ENCODE measurements at regions not wholly inside any gene's neighbourhood (a gene's known extent, or its start where the extent isn't known, plus 50 kb on each side); places are given as distances from the start of the nearest gene placed in this dataset.

DNA sequence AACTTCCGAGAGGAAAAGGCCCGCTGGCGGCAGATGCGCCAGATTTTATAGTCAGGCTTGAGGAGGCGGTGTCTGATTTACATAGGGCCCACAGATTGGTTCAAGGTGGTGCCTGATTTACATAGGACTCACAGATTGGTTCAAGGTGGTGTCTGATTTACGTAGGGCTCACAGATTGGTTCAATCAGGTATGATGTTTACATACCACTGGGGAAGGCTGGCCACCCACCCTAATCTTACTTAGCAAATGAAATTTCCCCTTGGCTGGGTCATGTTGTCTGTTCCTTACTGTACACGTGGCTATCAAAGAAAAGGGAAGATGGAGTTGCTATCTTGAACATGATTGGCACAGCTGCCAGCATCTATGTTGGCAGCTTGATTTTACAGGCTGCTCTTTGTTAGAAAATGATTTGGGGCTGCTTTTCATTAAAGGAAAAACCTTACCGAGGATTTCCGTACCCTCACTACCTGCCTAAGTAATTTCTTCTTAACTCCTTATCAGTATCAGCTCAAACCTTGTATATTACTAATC is 96.3 kb downstream of the SETD4 start:
- H3K9me3 ChIP-seq (ENCODE audit: control insufficient read depth in 2 of 2, low read length in 2 of 2) = no peaks in the 10 kb centered on the region

GRCh38 chr21:35962917-35963316 is 97.4 kb downstream of the SETD4 start:
- no peaks in the 10 kb centered on the region for H3K36me3 ChIP-seq (ENCODE audit: control insufficient read depth in 2 of 2, insufficient read depth in 2 of 2, low read length in 2 of 2)
- H3K4me1 ChIP-seq (ENCODE audit: control insufficient read depth, insufficient read depth, low read length) = no peaks in the 10 kb centered on the region
- peaks cover 0 to 2% of the 10 kb centered on the region in 2 donors for H3K27me3 ChIP-seq (ENCODE audit: control insufficient read depth in 1 of 2, insufficient read depth in 2 of 2, low read length in 2 of 2)
- H3K9ac ChIP-seq (ENCODE audit: low read length in 2 of 2) = no peak overlapping the region
- H3K27ac ChIP-seq (ENCODE audit: low read length) = no peak overlapping the region
- H3K9me3 ChIP-seq (ENCODE audit: control insufficient read depth in 2 of 2, low read length in 2 of 2) = no peaks in the 10 kb centered on the region
- no peak overlapping the region for H3K4me3 ChIP-seq (ENCODE audit: low read length in 2 of 2)

More for the DNA sequence above, 96.3 kb downstream of the SETD4 start:
- Histone ChIP-seq H3K27me3 (ENCODE audit: control insufficient read depth in 1 of 2, insufficient read depth in 2 of 2, low read length in 2 of 2) (peaks cover 0 to 2% of the 10 kb centered on the region in 2 donors), H3K4me1 (ENCODE audit: control insufficient read depth, insufficient read depth, low read length) (no peaks in the 10 kb centered on the region), H3K9ac (ENCODE audit: low read length in 2 of 2) (no peak overlapping the region), H3K36me3 (ENCODE audit: control insufficient read depth in 2 of 2, insufficient read depth in 2 of 2, low read length in 2 of 2) (no peaks in the 10 kb centered on the region), H3K27ac (ENCODE audit: low read length) (no peak overlapping the region), H3K4me3 (ENCODE audit: low read length in 2 of 2) (no peak overlapping the region)

DNA sequence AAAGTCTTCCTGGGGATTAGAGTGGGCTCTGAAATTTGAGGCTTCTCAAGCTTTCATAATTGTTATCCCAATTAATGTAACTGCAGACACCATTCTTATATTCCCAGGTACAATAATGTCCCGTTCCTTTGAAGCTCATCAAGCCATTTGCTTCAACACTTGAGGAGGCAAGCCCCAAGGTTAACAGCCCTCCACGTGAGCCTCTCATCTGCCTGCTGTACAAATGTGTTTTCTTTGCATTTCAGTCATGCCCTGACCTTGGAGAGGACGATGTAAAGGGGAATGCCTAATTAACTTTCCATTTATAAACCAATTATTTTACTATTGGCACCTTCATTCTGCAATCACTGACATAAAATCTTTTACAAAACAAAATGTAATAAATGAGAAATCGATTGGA is 106.3 kb downstream of the SETD4 start:
- H3K4me3 ChIP-seq (ENCODE audit: low read length in 2 of 2) = no peak overlapping the region
- H3K4me1 ChIP-seq (ENCODE audit: control insufficient read depth, insufficient read depth, low read length) = peaks cover 2% of the 10 kb centered on the region
- no peak overlapping the region for H3K27ac ChIP-seq (ENCODE audit: low read length)
- H3K27me3 ChIP-seq (ENCODE audit: control insufficient read depth in 1 of 2, insufficient read depth in 2 of 2, low read length in 2 of 2) = peaks cover 0 to 2% of the 10 kb centered on the region in 2 donors
- H3K9me3 ChIP-seq (ENCODE audit: control insufficient read depth in 2 of 2, low read length in 2 of 2) = peaks cover 0 to 2% of the 10 kb centered on the region in 2 donors
- no peak overlapping the region for H3K9ac ChIP-seq (ENCODE audit: low read length in 2 of 2)
- H3K36me3 ChIP-seq (ENCODE audit: control insufficient read depth in 2 of 2, insufficient read depth in 2 of 2, low read length in 2 of 2) = no peaks in the 10 kb centered on the region

DNA sequence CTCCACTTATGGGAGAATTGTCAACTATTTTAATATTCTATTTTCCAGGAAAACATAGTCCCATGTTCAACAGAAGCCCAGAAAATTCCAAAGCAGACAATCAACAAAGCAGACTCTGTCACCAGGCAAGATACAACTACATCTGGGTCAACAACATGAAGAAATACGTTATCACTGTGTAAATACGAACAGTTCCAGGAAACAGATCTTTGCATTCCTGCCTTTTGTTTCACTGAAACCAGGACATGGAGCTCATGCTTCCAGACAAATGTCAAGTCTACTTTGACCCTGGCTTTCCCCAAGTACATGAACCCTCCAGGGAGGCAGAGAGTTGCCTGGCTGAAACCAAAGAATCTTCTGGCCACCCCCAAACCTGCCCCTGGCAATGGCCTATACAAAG is 106.7 kb downstream of the SETD4 start:
- Histone ChIP-seq H3K9me3 (ENCODE audit: control insufficient read depth in 2 of 2, low read length in 2 of 2) (peaks cover 0 to 2% of the 10 kb centered on the region in 2 donors), H3K27me3 (ENCODE audit: control insufficient read depth in 1 of 2, insufficient read depth in 2 of 2, low read length in 2 of 2) (peaks cover 0 to 2% of the 10 kb centered on the region in 2 donors), H3K9ac (ENCODE audit: low read length in 2 of 2) (no peak overlapping the region), H3K27ac (ENCODE audit: low read length) (no peak overlapping the region), H3K4me1 (ENCODE audit: control insufficient read depth, insufficient read depth, low read length) (peaks cover 3% of the 10 kb centered on the region), H3K36me3 (ENCODE audit: control insufficient read depth in 2 of 2, insufficient read depth in 2 of 2, low read length in 2 of 2) (no peaks in the 10 kb centered on the region), H3K4me3 (ENCODE audit: low read length in 2 of 2) (no peak overlapping the region)

DNA sequence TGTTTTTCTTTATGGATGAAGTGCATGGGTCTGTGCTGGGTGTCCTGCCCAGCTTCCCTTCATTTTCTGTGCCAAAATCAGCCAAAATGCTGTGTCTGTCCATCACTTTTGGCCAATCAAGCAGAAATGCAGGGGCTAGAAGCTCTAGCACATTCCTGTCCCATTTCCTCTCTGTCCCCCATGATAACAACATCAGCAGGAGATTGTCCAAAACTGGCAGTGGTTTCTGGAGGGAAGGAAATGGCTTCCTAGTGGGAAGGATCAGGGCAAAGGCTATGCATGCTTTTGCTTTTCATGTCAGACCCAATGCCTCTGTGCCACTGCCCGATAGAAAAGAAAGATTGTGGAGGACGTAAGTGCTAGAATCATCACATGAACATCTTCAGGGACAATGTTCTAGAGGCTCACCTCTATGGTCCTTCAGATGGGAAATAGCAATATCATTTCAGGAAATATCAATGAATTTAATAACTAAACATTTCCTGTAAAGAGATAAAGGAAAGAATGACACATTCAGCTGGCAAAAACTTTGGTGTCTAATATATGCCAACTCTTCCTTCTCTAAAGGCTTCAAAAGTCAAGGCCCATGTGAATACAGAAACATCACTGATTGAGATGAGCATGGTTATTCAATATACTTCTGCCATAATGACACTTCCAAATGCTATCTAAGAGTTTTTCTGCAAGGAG is 107.5 kb downstream of the SETD4 start:
- H3K36me3 ChIP-seq (ENCODE audit: control insufficient read depth in 2 of 2, insufficient read depth in 2 of 2, low read length in 2 of 2) = no peaks in the 10 kb centered on the region

DNA sequence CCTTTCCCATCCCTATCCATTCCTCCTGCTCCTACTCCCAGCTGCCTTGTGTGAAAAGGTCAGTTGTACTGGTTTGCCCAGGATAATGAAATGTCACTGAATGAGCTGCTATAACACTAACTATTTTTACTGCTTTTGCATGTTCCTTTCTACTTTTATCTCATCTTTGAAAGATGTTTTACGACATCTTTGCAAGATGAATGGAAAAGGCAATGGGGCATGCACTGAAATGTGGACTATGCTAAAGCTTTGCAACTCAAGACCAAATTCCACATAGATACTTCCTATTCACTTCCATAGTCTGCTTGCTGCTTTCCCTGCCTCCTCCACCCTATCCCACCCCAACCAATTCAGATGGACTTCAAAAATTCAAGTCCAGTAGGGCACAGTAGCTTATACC is 111.3 kb downstream of the SETD4 start:
- Histone ChIP-seq H3K27me3 (ENCODE audit: control insufficient read depth in 1 of 2, insufficient read depth in 2 of 2, low read length in 2 of 2) (peaks cover 0 to 2% of the 10 kb centered on the region in 2 donors), H3K36me3 (ENCODE audit: control insufficient read depth in 2 of 2, insufficient read depth in 2 of 2, low read length in 2 of 2) (no peaks in the 10 kb centered on the region), H3K4me3 (ENCODE audit: low read length in 2 of 2) (no peak overlapping the region), H3K27ac (ENCODE audit: low read length) (no peak overlapping the region), H3K9me3 (ENCODE audit: control insufficient read depth in 2 of 2, low read length in 2 of 2) (no peaks in the 10 kb centered on the region), H3K9ac (ENCODE audit: low read length in 2 of 2) (no peak overlapping the region), H3K4me1 (ENCODE audit: control insufficient read depth, insufficient read depth, low read length) (peaks cover 3% of the 10 kb centered on the region)

More for the DNA sequence above, 107.5 kb downstream of the SETD4 start:
- Histone ChIP-seq H3K27me3 (ENCODE audit: control insufficient read depth in 1 of 2, insufficient read depth in 2 of 2, low read length in 2 of 2) (peaks cover 0 to 2% of the 10 kb centered on the region in 2 donors), H3K4me1 (ENCODE audit: control insufficient read depth, insufficient read depth, low read length) (peaks cover 3% of the 10 kb centered on the region), H3K27ac (ENCODE audit: low read length) (no peak overlapping the region), H3K4me3 (ENCODE audit: low read length in 2 of 2) (no peak overlapping the region), H3K9ac (ENCODE audit: low read length in 2 of 2) (no peak overlapping the region), H3K9me3 (ENCODE audit: control insufficient read depth in 2 of 2, low read length in 2 of 2) (peaks cover 0 to 2% of the 10 kb centered on the region in 2 donors)

DNA sequence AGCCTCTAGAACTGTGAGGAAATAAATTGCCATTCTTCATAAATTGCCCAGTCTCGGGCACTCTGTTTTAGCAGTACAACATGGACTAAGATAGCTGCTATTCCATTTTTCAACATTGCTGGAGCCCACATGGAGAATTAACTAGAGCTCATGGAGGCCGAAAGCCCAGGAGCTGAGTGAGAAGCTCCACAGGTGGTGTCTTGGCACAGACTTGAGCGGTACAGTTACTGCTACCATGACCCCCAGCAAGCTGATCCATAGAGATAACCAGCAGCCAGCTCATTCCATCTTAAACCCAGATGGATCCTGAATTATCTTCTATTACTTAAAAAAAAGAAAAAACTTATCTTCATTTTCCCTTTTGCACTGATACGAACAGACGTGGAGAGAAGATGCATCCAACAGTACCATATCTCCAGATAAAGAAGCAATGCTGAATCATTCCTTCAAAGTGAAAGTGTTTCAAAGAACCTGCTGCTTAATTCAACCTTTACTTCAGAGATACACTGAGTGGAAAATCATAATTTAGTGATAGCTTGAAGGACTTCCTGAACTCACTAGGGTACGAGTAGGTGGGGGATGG is 115.1 kb downstream of the SETD4 start:
- no peak overlapping the region for H3K9ac ChIP-seq (ENCODE audit: low read length in 2 of 2)
- peaks cover 3% of the 10 kb centered on the region for H3K4me1 ChIP-seq (ENCODE audit: control insufficient read depth, insufficient read depth, low read length)

DNA sequence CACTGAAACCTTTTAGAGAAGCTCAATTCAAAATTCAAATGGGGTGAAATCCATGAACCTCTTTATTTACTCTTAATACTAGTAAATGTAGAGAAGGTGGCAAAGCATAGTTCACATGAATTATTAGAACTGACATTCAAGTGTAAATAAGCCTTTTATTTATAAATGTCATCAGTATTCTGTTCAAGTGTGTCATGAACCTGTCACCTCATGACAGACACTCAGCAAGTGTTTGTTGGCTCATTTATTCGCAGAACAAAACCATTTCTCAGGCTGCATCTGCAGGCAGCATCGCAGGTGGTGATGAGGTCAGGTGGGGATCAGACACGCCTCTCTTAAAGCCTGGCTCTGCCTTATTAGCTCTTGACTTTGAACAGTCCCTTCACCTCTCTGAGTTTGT is 116.6 kb downstream of the SETD4 start:
- no peak overlapping the region for H3K4me3 ChIP-seq (ENCODE audit: low read length in 2 of 2)

More for the DNA sequence above, 115.1 kb downstream of the SETD4 start:
- no peak overlapping the region for H3K27ac ChIP-seq (ENCODE audit: low read length)
- no peaks in the 10 kb centered on the region for H3K9me3 ChIP-seq (ENCODE audit: control insufficient read depth in 2 of 2, low read length in 2 of 2)
- no peaks in the 10 kb centered on the region for H3K27me3 ChIP-seq (ENCODE audit: control insufficient read depth in 1 of 2, insufficient read depth in 2 of 2, low read length in 2 of 2)
- H3K4me3 ChIP-seq (ENCODE audit: low read length in 2 of 2) = no peak overlapping the region
- no peaks in the 10 kb centered on the region for H3K36me3 ChIP-seq (ENCODE audit: control insufficient read depth in 2 of 2, insufficient read depth in 2 of 2, low read length in 2 of 2)

GRCh38 chr21:35942211-35943144 is 117.8 kb downstream of the SETD4 start:
- H3K9me3 ChIP-seq (ENCODE audit: control insufficient read depth in 2 of 2, low read length in 2 of 2) = no peaks in the 10 kb centered on the region
- H3K4me1 ChIP-seq (ENCODE audit: control insufficient read depth, insufficient read depth, low read length) = peaks cover 2% of the 10 kb centered on the region
- no peak overlapping the region for H3K9ac ChIP-seq (ENCODE audit: low read length in 2 of 2)
- H3K27me3 ChIP-seq (ENCODE audit: control insufficient read depth in 1 of 2, insufficient read depth in 2 of 2, low read length in 2 of 2) = no peaks in the 10 kb centered on the region
- H3K27ac ChIP-seq (ENCODE audit: low read length) = no peak overlapping the region
- no peak overlapping the region for H3K4me3 ChIP-seq (ENCODE audit: low read length in 2 of 2)
- H3K36me3 ChIP-seq (ENCODE audit: control insufficient read depth in 2 of 2, insufficient read depth in 2 of 2, low read length in 2 of 2) = no peaks in the 10 kb centered on the region

More for the DNA sequence above, 116.6 kb downstream of the SETD4 start:
- Histone ChIP-seq H3K36me3 (ENCODE audit: control insufficient read depth in 2 of 2, insufficient read depth in 2 of 2, low read length in 2 of 2) (no peaks in the 10 kb centered on the region), H3K27me3 (ENCODE audit: control insufficient read depth in 1 of 2, insufficient read depth in 2 of 2, low read length in 2 of 2) (no peaks in the 10 kb centered on the region), H3K9me3 (ENCODE audit: control insufficient read depth in 2 of 2, low read length in 2 of 2) (no peaks in the 10 kb centered on the region), H3K27ac (ENCODE audit: low read length) (no peak overlapping the region), H3K9ac (ENCODE audit: low read length in 2 of 2) (no peak overlapping the region), H3K4me1 (ENCODE audit: control insufficient read depth, insufficient read depth, low read length) (peaks cover 2% of the 10 kb centered on the region)

DNA sequence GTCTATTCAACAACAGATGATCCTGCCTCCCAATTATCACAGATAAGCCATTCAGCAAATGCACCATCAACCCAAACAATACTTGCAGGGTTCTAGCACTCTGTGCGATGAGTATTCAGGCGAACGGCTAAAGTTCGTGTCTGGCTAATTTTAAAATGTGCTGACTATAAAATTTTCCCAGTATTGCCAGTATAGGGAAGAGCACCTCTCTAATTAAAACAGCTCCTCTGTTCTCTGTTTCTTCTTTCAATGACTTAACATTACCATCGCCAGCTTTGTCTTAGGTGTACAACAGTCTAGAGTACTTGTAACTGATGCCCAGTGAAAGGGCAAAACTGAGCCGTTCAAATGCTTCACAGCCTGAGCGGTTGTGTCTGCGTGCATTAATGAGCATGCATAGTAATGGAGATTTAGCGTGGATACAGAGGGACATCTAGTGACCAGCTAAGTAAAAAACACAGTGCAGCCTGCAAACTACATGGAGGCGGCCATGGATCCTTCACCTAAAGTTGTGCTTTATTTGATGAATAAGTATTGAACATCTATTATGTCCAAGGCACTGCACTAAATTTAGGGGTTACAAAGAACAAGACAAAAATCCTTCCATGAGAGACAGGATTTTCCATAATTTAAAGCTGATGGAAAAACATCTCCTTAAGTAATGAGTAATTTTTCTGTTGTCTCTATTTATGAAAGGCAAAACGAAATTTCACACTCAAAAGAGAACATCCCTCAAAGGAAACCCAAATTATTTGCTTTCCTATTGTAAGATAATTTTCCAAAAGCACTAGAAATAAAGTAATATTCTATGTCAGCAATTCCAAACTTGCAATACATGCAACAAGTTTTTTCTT is 120.0 kb downstream of the SETD4 start:
- H3K4me1 ChIP-seq (ENCODE audit: control insufficient read depth, insufficient read depth, low read length) = peaks cover 2% of the 10 kb centered on the region
- no peak overlapping the region for H3K27ac ChIP-seq (ENCODE audit: low read length)
- H3K9ac ChIP-seq (ENCODE audit: low read length in 2 of 2) = no peak overlapping the region
- no peaks in the 10 kb centered on the region for H3K27me3 ChIP-seq (ENCODE audit: control insufficient read depth in 1 of 2, insufficient read depth in 2 of 2, low read length in 2 of 2)
- H3K36me3 ChIP-seq (ENCODE audit: control insufficient read depth in 2 of 2, insufficient read depth in 2 of 2, low read length in 2 of 2) = no peaks in the 10 kb centered on the region
- peak overlapping the region in 1 of 2 donors; percentile 44 for H3K4me3 ChIP-seq (ENCODE audit: low read length in 2 of 2)
- no peaks in the 10 kb centered on the region for H3K9me3 ChIP-seq (ENCODE audit: control insufficient read depth in 2 of 2, low read length in 2 of 2)
